HG03103 (cell line): ENCODE measurements at regions not wholly inside any gene's neighbourhood (a gene's known extent, or its start where the extent isn't known, plus 50 kb on each side); places are given as distances from the start of the nearest gene placed in this dataset.
"Not testable (repeated sequence)": the region's sequence is repeated elsewhere in the genome, so short reads cannot be mapped to it uniquely, and the experiment has no call there.

Source experiments
- ATAC-seq: cut with Tn5 transposase; IDR thresholded peaks from one replicate; pipeline ENCODE4 v1.9.1; 2021; ENCODE audit warnings: low read depth; ENCODE audit not compliant: unreplicated experiment

DNA sequence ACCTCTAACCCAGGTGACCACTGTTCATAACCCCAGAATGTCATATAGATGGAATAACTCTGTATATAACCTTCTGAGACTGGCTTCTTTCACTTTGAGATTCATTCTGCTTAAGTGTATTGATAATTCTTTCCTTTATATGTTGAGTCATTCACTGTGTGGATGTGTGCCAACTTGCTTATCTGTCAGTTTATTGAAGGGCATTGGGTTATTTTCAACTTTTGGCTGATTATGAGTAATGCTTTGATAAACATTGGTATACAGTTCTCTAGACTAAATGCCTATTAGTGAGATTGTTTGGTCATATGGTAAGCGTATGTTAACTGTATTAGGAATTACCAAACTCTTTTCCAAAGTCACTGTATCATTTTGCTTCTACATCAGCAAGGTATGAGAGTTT, 453.4 kb upstream of the SPTLC3 start:
- no peak for ATAC-seq

DNA sequence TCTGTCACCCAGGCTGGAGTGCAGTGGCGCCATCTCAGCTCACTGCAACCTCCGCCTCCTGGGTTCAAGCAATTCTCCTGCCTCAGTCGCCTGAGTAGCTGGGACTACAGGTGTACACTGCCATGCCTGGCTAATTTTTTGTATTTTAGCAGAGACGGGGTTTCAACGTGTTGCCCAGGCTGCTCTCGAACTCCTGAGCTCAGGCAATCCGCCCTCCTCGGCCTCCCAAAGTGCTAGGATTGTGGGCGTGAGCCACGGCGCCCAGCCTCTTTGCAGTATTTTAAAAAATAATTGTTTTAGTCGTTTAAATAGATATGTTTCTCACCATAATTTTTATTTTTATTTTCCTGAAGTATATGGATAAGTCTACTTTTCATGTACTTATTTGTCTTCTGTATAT, 452.9 kb upstream of the SPTLC3 start:
- not testable (repeated sequence) for ATAC-seq

DNA sequence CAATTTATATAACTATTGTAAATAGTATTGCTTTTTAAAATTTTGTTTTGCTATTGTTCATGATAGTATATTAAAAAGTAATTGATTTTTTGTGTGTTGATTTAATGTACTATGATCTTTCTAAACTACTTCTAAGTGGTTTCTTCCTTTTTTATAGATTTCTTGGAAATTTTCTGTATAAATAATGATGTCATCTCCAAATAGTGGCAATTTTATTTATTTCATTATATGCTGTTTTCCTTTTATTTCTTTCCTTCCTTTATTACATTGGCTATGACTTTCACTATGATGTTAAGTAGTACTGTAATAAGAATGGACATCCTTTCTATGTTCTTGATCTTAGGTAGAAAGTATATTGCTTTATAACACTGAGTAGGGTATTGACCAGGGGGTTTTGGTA, 451.5 kb upstream of the SPTLC3 start:
- no peak for ATAC-seq

DNA sequence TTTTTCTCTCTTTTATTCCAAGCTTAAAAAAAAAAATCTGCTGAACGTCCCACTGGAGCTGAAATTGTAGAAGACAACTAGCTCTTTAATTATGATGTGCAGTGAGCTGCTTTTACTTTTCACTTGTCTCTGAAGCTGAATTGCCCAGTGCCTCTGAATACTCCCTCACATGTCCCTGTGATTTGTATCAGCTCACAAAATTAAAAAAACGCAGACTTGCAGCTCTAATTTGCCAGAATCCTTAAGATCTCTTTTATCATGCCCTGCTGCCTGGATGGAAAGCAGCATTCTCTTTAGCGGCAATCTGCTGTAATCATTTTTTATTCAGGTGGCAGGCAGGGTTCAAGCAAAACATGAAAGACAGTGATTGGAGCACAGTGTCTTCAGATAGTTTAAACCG, 443.8 kb upstream of the SPTLC3 start:
- ATAC-seq: no peak

- ATAC-seq: no peak
Observed at GRCh38 chr20:12566596-12566995, 442.2 kb upstream of the SPTLC3 start.

DNA sequence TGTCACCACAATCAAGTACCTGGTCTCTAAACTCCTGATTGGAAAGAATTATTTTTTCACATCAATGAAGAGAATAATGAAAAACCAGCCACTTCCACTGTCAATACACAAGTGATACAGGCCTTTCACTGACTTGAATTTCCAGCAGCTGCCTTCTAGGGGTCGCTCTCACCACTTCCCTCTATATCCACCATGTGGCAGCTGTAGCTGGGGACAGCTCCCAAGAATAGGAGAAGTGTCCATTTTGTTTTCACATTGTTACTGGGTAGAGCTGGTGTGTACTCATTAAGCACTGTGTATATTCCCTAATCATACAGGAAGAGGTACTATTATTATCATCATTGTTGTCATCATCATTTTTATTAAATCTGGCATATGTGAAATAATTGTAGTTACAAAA, 438.4 kb upstream of the SPTLC3 start:
- ATAC-seq: no peak

DNA sequence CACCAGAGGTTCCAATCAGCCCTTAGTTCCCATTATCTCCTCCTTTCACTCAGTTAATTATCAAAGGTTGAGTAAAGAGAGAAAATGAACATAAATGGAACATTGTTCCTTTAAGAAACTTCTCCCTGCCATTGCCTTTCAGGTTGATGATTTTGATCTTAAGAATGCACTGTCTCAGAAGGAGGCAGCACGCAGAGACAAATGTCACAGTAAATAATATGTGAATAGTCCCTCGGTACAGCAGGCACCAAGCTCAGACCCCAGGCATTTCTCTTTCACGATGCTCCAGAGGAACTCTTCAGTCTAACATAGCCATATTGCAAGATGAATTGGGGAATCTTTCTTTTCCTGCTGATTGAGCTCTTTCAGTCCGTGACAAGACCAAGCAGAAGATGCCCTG, 435.3 kb upstream of the SPTLC3 start:
- ATAC-seq: no peak

DNA sequence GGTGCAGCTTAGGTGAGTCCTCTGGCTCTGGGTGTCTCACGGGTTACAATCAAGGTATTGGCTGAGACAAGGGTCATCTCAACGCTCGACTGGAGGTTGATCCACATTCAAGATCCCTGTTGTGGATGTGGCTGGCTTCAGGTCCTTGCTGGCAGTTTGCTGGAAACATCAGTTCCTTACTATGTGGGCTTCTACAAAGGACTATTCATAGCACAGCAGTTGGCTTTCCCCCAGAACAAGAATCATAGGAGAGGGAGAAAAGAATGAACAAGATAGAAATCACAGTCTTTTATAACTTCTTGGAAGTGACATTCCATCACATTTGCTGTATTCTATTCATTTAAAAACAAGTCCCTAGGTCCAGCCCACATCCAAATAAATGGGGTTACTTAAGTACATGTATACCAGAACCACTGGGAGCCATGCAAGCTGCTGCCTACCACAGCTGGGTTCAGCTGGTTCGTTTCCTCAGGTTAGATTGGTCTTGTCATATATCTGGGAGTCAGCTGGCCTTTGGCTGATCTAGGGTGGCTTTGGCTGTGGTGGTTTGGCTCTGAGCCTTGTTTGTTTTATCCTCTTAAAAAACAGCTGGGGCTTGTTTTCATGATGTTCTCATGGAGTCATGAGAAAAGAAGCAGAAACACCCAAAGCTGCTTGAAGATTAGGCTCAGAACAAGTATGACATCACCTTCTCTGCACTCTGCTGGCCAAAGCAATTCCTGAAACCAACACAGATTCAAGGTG, 433.2 kb upstream of the SPTLC3 start:
- no peak for ATAC-seq

- no peak for ATAC-seq
Observed at GRCh38 chr20:12577213-12577612, 431.6 kb upstream of the SPTLC3 start.

DNA sequence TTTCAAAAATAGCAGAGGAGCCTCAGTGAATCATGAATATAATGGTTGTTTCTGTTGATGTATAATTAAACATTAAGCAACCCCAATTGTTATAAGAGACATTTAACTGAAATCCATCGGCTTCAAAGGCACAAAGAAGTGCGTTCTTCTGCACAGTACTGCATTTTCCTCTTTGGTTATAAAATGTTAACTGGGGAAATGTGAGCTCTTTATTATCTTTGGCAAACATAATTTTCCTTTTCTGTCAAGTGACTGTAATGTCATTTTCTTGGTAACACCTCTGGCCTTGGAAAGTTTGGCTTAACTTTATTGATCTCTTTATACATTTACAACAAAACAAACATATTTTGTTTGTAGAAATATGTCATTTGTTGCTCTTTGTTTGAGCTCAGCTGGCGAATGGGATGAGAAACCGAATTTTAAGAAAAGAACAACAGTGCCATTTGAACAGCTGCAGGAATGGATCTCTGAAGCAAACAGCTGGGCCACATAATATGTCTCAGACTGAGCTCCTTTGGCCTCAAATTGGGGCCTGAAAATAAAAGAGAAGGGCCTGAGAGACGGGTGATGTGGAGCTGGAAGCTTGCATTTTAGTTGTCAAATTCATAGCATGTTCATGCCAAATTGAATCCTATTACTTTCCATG, 427.0 kb upstream of the SPTLC3 start:
- ATAC-seq: no peak

DNA sequence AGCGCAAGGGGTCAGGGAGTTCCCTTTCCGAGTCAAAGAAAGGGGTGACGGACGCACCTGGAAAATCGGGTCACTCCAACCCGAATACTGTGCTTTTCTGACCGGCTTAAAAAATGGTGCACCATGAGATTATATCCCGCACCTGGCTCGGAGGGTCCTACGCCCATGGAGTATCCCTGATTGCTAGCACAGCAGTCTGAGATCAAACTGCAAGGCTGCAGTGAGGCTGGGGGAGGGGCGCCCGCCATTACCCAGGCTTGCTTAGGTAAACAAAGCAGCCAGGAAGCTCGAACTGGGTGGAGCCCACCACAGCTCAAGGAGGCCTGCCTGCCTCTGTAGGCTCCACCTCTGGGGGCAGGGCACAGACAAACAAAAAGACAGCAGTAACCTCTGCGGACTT, 426.1 kb upstream of the SPTLC3 start:
- ATAC-seq: not testable (repeated sequence)

DNA sequence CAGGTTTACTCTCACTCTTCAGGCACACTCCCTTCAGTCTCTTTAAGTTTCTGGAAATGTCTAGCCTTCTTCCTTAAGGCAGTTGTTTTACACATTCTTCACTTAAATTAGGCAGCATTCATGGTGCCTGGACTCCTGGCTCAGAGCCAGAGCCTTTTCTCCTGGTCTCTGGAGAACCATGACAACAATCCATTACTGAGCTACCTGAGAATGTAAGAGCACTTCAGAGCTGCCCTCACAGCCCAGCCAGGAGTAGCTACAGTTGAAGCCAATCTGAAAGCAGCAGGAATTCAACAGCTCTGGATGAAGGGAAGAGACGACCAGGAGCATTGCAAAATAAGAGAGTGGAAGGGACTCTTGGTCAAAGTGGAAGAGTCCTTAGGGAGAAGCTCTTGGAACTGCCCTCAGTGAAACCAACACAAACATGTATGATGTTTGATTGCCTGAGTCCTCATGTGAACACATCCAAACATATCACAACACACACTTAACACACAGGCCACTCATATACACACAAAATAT, 416.8 kb upstream of the SPTLC3 start:
- ATAC-seq: no peak

GRCh38 chr20:12592756-12593155, 416.0 kb upstream of the SPTLC3 start:
- ATAC-seq: no peak

- no peak for ATAC-seq
Observed at GRCh38 chr20:12593342-12593873, 415.4 kb upstream of the SPTLC3 start.

- ATAC-seq: no peak
Observed at GRCh38 chr20:12594410-12595088, 414.2 kb upstream of the SPTLC3 start.

DNA sequence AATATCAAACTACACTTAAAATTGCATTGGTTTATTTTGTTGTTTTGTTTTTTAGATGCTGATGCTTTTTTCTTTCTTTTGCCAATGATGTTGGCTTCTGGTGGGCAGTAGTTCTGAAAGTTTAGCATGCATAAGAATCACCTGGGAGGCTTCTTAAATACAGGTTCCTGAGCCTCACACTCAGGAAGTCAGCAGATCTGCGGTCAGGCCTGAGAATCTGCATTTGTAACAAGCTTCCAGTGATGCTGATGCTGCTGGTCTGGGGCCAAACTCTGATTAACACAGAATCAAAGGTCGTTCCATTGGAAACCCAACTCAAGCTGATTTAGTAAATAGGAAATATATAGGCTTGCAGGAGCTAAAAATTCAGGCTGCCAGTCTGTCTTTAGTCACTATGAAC, 412.9 kb upstream of the SPTLC3 start:
- no peak for ATAC-seq

- ATAC-seq: no peak
Observed at GRCh38 chr20:12596863-12597262, 411.9 kb upstream of the SPTLC3 start.

DNA sequence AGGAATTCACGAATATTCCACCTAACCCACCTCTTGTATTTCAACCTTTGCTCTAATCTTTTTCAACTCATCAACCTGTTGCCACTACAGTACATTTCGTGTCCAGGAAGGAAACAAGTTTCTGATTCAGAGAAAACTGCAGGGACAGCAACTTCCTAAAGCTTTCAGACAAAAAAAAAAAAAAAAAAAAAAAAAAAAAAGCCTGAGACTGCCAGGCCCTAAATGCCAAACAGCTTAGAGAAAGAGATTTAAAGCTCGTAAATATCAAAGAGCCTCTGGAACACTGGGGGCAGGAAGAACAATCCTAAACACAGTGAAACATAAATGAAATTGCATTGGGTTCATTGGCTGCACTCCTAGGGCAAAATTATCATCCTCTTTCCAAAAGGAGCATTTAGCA, 411.2 kb upstream of the SPTLC3 start:
- no peak for ATAC-seq

- no peak for ATAC-seq
Observed at GRCh38 chr20:12598894-12599293, 409.9 kb upstream of the SPTLC3 start.

- no peak for ATAC-seq
Observed at GRCh38 chr20:12599494-12599893, 409.3 kb upstream of the SPTLC3 start.

- ATAC-seq: no peak
Observed at GRCh38 chr20:12605751-12606150, 403.0 kb upstream of the SPTLC3 start.
